Caco-2 (cell line): ENCODE measurements at regions not wholly inside any gene's neighbourhood (a gene's known extent, or its start where the extent isn't known, plus 50 kb on each side); places are given as distances from the start of the nearest gene placed in this dataset.

Experiments used
- BruUV-seq: library from RNA; stranded (reverse); fragments of 400-500 nt; replicated peaks from 2 replicates; lab custom pipeline; 2021; lab: Mats Ljungman, UMichigan
- CTCF ChIA-PET: fragments of 300-600 bp; sonication (Branson Sonifier 250); formaldehyde crosslinking; loops from one replicate; lab custom pipeline; 2022; ENCODE audit warnings: antibody characterized with exemption; lab: Charles Lee
- POLR2A ChIA-PET: fragments of 300-600 bp; sonication (Branson Sonifier 250); formaldehyde crosslinking; loops from one replicate; lab custom pipeline; 2022; ENCODE audit warnings: antibody characterized with exemption; lab: Charles Lee
- DNase-seq, 2 experiments: peaks; one replicate each; pipeline versions ENCODE4 v3.0.0 to v3.0.0-alpha.2; 2020 to 2022
- H3K27me3 ChIP-seq: replicated peaks from 2 replicates; pipeline ENCODE4 v1.6.0; 2011; ENCODE audit warnings: low read length; ENCODE audit not compliant: control insufficient read depth, insufficient read depth
- H3K36me3 ChIP-seq: 2 replicates; pipeline ENCODE4 v1.5.1; 2011; ENCODE audit warnings: low read length; ENCODE audit not compliant: control insufficient read depth, insufficient read depth
- H3K4me1 ChIP-seq: fragments of 250-450 bp; sonication (Bioruptor Pico); 2 replicates; pipeline ENCODE4 v1.5.1; 2020; ENCODE audit warnings: mild to moderate bottlenecking
- H3K4me3 ChIP-seq: 2 replicates; pipeline ENCODE4 v1.5.1; 2011; ENCODE audit warnings: low read depth, mild to moderate bottlenecking, control low read depth, low read length
- H3K9me3 ChIP-seq: fragments of 250-450 bp; sonication (Bioruptor Pico); 2 replicates; pipeline ENCODE4 v1.5.1; 2020; ENCODE audit warnings: mild to moderate bottlenecking, moderate library complexity
- H3K27ac Mint-ChIP-seq: one replicate; pipeline ENCODE4 v1.8.0; 2022; ENCODE audit warnings: mixed read lengths; ENCODE audit not compliant: unreplicated experiment
- H3K27me3 Mint-ChIP-seq: one replicate; pipeline ENCODE4 v1.8.0; 2022; ENCODE audit warnings: mixed read lengths; ENCODE audit not compliant: insufficient read depth, unreplicated experiment
- H3K36me3 Mint-ChIP-seq: one replicate; pipeline ENCODE4 v1.8.0; 2022; ENCODE audit warnings: mild to moderate bottlenecking, mixed read lengths; ENCODE audit not compliant: insufficient read depth, unreplicated experiment
- H3K4me1 Mint-ChIP-seq: one replicate; pipeline ENCODE4 v1.8.0; 2022; ENCODE audit warnings: low read depth, mixed read lengths; ENCODE audit not compliant: unreplicated experiment
- H3K4me3 Mint-ChIP-seq: one replicate; pipeline ENCODE4 v1.8.0; 2022; ENCODE audit warnings: mild to moderate bottlenecking, moderate library complexity, mixed read lengths; ENCODE audit not compliant: unreplicated experiment
- H3K9me3 Mint-ChIP-seq: one replicate; pipeline ENCODE4 v1.8.0; 2022; ENCODE audit warnings: mixed read lengths; ENCODE audit not compliant: unreplicated experiment
- intact Hi-C: fragments of 100-400 bp; cut with micrococcal nuclease; formaldehyde crosslinking; loops from one replicate; pipeline ENCODE4 v1.10.0; 2022; ENCODE audit not compliant: unreplicated experiment
- TF ChIP-seq, protein P1 (sequence below), 2 experiments: fragments of 200-600 bp in 1 of 2; IDR thresholded peaks; 1 replicate in 1 of 2; 2 replicates in 1 of 2; pipeline versions ENCODE4 v1.5.1 to v1.8.0; 2011 to 2022; ENCODE audit warnings: antibody characterized with exemption in 1 of 2, control low read depth in 1 of 2, inconsistent platforms in 1 of 2, low read depth in 1 of 2, low read length in 1 of 2, mild to moderate bottlenecking in 1 of 2, moderate library complexity in 1 of 2; ENCODE audit not compliant: insufficient read depth in 1 of 2, severe bottlenecking in 1 of 2, unreplicated experiment in 1 of 2

DNA sequence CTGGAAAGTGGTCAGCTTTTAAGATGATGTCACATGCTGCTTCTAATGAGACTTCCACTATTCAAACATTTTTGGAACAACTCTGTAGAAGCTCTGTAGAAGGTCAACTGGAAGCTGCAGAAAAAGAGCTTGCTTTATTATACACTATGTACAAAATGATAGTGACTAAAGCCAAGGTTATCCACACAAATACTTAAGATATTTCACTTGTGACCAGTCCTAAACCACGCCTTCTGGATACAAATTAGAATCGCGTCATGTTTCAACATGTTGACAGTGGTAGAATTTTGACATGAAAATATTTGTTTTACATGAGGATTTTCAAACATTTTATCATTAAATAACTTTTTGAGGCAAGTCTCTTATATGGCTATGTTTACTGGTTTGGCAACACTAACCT lies 499.6 kb upstream of the PHF14 start:
- ChIA-PET POLR2A (no interaction called here), CTCF (interaction anchor here (0.6 kb wide), 1 partner anchor 223 kb away, joined by 5 read pairs; no protein-coding TSS in a partner anchor)
- no peak overlapping the region for H3K27ac Mint-ChIP-seq
- intact Hi-C loops, result no loop called here
- H3K9me3 Mint-ChIP-seq, result no peaks in the 10 kb centered on the region
- Histone ChIP-seq H3K4me3 (no peak overlapping the region), H3K27me3 (no peaks in the 10 kb centered on the region), H3K4me1 (no peaks in the 10 kb centered on the region), H3K9me3 (no peaks in the 10 kb centered on the region), H3K36me3 (no peaks in the 10 kb centered on the region)
- DNase-seq, result no peak
- no peak overlapping the region for H3K4me3 Mint-ChIP-seq
- H3K27me3 Mint-ChIP-seq, result peaks cover 6% of the 10 kb centered on the region
- TF ChIP-seq, protein P1, sequence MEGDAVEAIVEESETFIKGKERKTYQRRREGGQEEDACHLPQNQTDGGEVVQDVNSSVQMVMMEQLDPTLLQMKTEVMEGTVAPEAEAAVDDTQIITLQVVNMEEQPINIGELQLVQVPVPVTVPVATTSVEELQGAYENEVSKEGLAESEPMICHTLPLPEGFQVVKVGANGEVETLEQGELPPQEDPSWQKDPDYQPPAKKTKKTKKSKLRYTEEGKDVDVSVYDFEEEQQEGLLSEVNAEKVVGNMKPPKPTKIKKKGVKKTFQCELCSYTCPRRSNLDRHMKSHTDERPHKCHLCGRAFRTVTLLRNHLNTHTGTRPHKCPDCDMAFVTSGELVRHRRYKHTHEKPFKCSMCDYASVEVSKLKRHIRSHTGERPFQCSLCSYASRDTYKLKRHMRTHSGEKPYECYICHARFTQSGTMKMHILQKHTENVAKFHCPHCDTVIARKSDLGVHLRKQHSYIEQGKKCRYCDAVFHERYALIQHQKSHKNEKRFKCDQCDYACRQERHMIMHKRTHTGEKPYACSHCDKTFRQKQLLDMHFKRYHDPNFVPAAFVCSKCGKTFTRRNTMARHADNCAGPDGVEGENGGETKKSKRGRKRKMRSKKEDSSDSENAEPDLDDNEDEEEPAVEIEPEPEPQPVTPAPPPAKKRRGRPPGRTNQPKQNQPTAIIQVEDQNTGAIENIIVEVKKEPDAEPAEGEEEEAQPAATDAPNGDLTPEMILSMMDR (IDR thresholded peaks at IDR 0.05; ENCODE audit: insufficient read depth in 1 of 2, low read depth in 1 of 2, low read length in 1 of 2, severe bottlenecking in 1 of 2, unreplicated experiment in 1 of 2), result no peak
- H3K36me3 Mint-ChIP-seq, result no peaks in the 10 kb centered on the region
- no TSS peak for BruUV-seq
- H3K4me1 Mint-ChIP-seq, result no peaks in the 10 kb centered on the region

DNA sequence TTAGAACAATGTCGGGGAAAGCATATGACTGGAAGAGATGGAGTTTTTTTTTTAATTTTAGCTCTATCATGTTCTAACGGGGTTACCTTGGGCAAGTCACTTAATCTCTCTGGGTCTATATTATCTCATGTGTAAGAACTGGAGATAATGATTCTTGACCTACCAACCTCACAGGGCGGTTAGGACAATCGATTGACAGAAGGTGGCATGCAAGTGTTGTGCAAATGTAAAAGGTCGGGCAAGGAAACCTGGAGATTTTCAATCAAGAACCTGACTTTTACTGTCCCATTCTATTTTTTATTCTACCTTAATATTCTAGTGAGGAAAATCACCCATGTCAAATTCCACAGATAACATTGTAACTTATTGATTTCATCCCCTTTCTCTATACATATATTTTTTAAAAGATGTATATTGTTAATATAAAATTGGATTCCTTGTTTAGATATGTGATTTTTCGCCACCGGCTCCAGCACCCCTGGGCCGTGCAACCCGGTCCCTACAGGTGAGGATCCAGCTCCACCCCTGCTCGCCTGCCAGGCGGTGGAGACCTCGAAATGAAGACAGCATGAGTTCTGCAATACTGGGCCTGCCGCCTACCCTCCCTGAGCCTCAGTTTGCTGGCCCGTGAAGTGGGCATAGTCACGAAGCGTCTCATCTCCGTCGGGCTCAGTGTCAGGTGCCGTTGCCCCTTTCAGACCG lies 497.6 kb upstream of the PHF14 start:
- Histone ChIP-seq H3K4me3 (no peak overlapping the region), H3K4me1 (no peaks in the 10 kb centered on the region), H3K27me3 (no peaks in the 10 kb centered on the region), H3K36me3 (no peaks in the 10 kb centered on the region), H3K9me3 (no peaks in the 10 kb centered on the region)
- ChIA-PET POLR2A (no interaction called here), CTCF (no interaction called here)
- H3K4me3 Mint-ChIP-seq, result no peak overlapping the region
- intact Hi-C loops, result loop anchor here (1.0 kb wide), 2 partner anchors 232 to 413 kb away; no protein-coding TSS in a partner anchor
- no TSS peak for BruUV-seq
- H3K9me3 Mint-ChIP-seq, result no peaks in the 10 kb centered on the region
- no peaks in the 10 kb centered on the region for H3K4me1 Mint-ChIP-seq
- peaks cover 6% of the 10 kb centered on the region for H3K27me3 Mint-ChIP-seq
- no peaks in the 10 kb centered on the region for H3K36me3 Mint-ChIP-seq
- DNase-seq, result no peak
- no peak overlapping the region for H3K27ac Mint-ChIP-seq
- TF ChIP-seq, protein P1 (IDR thresholded peaks at IDR 0.05; ENCODE audit: insufficient read depth in 1 of 2, low read depth in 1 of 2, low read length in 1 of 2, severe bottlenecking in 1 of 2, unreplicated experiment in 1 of 2), result no peak

DNA sequence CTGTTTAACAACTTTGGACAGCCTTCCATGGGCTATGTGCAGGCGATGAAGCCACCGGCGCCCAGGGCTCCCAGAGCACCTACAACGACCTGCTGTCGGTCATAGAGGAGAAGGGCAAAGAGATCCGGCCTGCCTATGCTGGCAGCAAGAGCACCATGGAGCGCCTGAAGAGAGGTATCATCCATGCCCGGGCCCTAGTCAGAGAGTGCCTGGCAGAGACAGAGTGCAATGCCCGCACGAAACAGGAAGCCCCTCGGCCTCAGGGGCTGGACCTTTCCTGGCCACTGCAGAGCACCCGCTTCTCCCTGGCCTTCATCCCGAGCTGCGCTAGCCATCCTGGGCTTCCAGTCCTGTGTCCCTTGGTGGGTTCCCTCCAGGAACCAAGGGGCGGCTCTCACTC lies 497.0 kb upstream of the PHF14 start:
- no peaks in the 10 kb centered on the region for H3K36me3 ChIP-seq
- ChIA-PET POLR2A (no interaction called here), CTCF (no interaction called here)
- Mint-ChIP-seq H3K4me1 (no peaks in the 10 kb centered on the region), H3K36me3 (no peaks in the 10 kb centered on the region), H3K27ac (no peak overlapping the region), H3K9me3 (no peaks in the 10 kb centered on the region), H3K4me3 (no peak overlapping the region), H3K27me3 (peaks cover 6% of the 10 kb centered on the region)
- TF ChIP-seq, protein P1 (IDR thresholded peaks at IDR 0.05; ENCODE audit: insufficient read depth in 1 of 2, low read depth in 1 of 2, low read length in 1 of 2, severe bottlenecking in 1 of 2, unreplicated experiment in 1 of 2), result no peak
- intact Hi-C loops, result loop anchor here (1.0 kb wide), 2 partner anchors 232 to 413 kb away; no protein-coding TSS in a partner anchor
- no TSS peak for BruUV-seq
- no peaks in the 10 kb centered on the region for H3K4me1 ChIP-seq
- no peaks in the 10 kb centered on the region for H3K9me3 ChIP-seq
- no peak overlapping the region for H3K4me3 ChIP-seq
- H3K27me3 ChIP-seq, result no peaks in the 10 kb centered on the region
- no peak for DNase-seq
